ENCODE measurements at regions not wholly inside any gene's neighbourhood (a gene's known extent, or its start where the extent isn't known, plus 50 kb on each side); places are given as distances from the start of the nearest gene placed in this dataset.

DNA sequence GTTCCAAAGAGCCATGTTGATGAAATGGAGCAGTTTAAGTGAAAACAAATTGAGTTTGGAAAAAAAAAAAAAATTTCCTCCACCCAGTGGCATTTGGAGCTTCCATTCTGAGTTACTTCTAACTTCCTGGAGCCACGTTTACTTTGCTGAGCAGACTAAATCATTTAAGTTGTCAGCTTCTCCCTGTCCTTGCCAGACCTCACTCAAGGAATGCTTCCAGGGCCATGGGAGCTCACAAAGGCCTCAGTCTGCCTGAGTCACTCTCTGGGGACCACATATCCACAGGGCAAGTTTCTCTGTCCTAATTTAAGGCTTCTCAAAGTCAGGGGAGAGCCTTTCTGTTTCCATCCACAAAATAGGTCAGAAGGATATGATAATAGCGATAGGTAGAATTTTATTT lies 210.3 kb upstream of the TNC start:
- TF ChIP-seq FOXK2 (IDR thresholded peaks at IDR 0.05) = no peak
- TF ChIP-seq CTBP1 (IDR thresholded peaks at IDR 0.05; ENCODE audit: borderline replicate concordance) = no peak
- no peak for TF ChIP-seq SP1 (IDR thresholded peaks at IDR 0.05)
- TF ChIP-seq TARDBP (IDR thresholded peaks at IDR 0.05) = no peak
- TF ChIP-seq BHLHE40 (IDR thresholded peaks at IDR 0.05; ENCODE audit: borderline replicate concordance) = no peak
- TF ChIP-seq FOXA1 (IDR thresholded peaks at IDR 0.05) = no peak
- no peak for TF ChIP-seq ELF4 (IDR thresholded peaks at IDR 0.05)
- TF ChIP-seq FOXM1 (IDR thresholded peaks at IDR 0.05; ENCODE audit: borderline replicate concordance) = no peak

Measured in HEK293T (cell line).